Astrocyte (in vitro differentiated cells and primary cell): ENCODE measurements at regions not wholly inside any gene's neighbourhood (a gene's known extent, or its start where the extent isn't known, plus 50 kb on each side); places are given as distances from the start of the nearest gene placed in this dataset.

Source experiments
- EZH2 ChIP-seq: IDR thresholded peaks from 2 replicates; pipeline ENCODE4 v1.6.1; 2012; ENCODE audit warnings: mild to moderate bottlenecking, low read length, inconsistent platforms; ENCODE audit not compliant: insufficient read depth
- TF ChIP-seq, protein P1 (sequence below): IDR thresholded peaks from 2 replicates; pipeline ENCODE4 v1.5.1; 2011; ENCODE audit warnings: low read depth, mild to moderate bottlenecking, inconsistent platforms, low read length, moderate library complexity; ENCODE audit not compliant: insufficient read depth

DNA sequence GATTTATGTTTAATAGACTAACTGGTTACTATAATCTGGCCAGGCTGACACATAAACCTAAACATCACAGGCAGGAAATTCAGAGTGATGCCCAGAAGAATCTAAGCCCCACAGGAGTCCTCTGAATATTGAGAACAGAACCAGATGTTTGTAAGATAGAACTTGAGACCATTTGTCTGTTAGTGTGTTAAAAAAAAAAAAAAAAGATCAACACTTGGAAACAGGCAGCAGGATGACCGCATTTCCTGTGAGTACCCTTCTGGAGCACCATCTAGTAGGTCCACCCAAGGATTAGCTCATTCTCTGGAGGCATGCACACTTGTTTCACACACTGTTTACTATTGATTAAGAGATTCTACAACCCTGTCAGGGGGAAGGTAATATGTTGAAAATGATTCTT is 111.4 kb upstream of the VANGL1 start:
- TF ChIP-seq, protein P1, sequence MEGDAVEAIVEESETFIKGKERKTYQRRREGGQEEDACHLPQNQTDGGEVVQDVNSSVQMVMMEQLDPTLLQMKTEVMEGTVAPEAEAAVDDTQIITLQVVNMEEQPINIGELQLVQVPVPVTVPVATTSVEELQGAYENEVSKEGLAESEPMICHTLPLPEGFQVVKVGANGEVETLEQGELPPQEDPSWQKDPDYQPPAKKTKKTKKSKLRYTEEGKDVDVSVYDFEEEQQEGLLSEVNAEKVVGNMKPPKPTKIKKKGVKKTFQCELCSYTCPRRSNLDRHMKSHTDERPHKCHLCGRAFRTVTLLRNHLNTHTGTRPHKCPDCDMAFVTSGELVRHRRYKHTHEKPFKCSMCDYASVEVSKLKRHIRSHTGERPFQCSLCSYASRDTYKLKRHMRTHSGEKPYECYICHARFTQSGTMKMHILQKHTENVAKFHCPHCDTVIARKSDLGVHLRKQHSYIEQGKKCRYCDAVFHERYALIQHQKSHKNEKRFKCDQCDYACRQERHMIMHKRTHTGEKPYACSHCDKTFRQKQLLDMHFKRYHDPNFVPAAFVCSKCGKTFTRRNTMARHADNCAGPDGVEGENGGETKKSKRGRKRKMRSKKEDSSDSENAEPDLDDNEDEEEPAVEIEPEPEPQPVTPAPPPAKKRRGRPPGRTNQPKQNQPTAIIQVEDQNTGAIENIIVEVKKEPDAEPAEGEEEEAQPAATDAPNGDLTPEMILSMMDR: no peak
- no peak for TF ChIP-seq EZH2
